ENCODE measurements at regions not wholly inside any gene's neighbourhood (a gene's known extent, or its start where the extent isn't known, plus 50 kb on each side); places are given as distances from the start of the nearest gene placed in this dataset.
"Not testable (repeated sequence)": the region's sequence is repeated elsewhere in the genome, so short reads cannot be mapped to it uniquely, and the experiment has no call there.

GRCh38 chr2:37573451-37574388, 97.7 kb downstream of the CDC42EP3 start:
- DNase-seq, result no peak

GRCh38 chr2:37575780-37576179, 95.7 kb downstream of the CDC42EP3 start:
- no peak for DNase-seq

- not testable (repeated sequence) for DNase-seq
Observed at GRCh38 chr2:37576194-37576593, 95.2 kb downstream of the CDC42EP3 start.

GRCh38 chr2:37576831-37577230, 94.6 kb downstream of the CDC42EP3 start:
- no peak for DNase-seq

- no peak for DNase-seq
Observed at GRCh38 chr2:37579192-37579713, 92.2 kb downstream of the CDC42EP3 start.

GRCh38 chr2:37579949-37580348, 91.5 kb downstream of the CDC42EP3 start:
- not testable (repeated sequence) for DNase-seq

GRCh38 chr2:37581433-37581832, 90.0 kb downstream of the CDC42EP3 start:
- DNase-seq, result no peak

GRCh38 chr2:37582481-37583220, 88.8 kb downstream of the CDC42EP3 start:
- peak; percentile 11 for DNase-seq

- DNase-seq, result no peak
Observed at GRCh38 chr2:37583402-37583801, 88.0 kb downstream of the CDC42EP3 start.

GRCh38 chr2:37583867-37584266, 87.6 kb downstream of the CDC42EP3 start:
- DNase-seq, result no peak

GRCh38 chr2:37585295-37585908, 86.0 kb downstream of the CDC42EP3 start:
- DNase-seq, result peak; percentile 41

GRCh38 chr2:37585982-37586621, 85.3 kb downstream of the CDC42EP3 start:
- DNase-seq, result peak; percentile 78

GRCh38 chr2:37586663-37587317, 84.7 kb downstream of the CDC42EP3 start:
- DNase-seq, result no peak

- no peak for DNase-seq
Observed at GRCh38 chr2:37587817-37588216, 83.6 kb downstream of the CDC42EP3 start.

- no peak for DNase-seq
Observed at GRCh38 chr2:37588316-37588777, 83.1 kb downstream of the CDC42EP3 start.

GRCh38 chr2:37589298-37589697, 82.1 kb downstream of the CDC42EP3 start:
- peak; percentile 13 for DNase-seq

GRCh38 chr2:37590119-37590571, 81.3 kb downstream of the CDC42EP3 start:
- no peak for DNase-seq
